C1 segment of cervical spinal cord (tissue), 14 donors: ENCODE measurements at regions not wholly inside any gene's neighbourhood (a gene's known extent, or its start where the extent isn't known, plus 50 kb on each side); places are given as distances from the start of the nearest gene placed in this dataset.
A peak's percentile ranks its signal among the peaks of the same experiment; 100 is the strongest.

ENCODE experiments used
- DNase-seq, 14 donors: peaks; one replicate each; lab custom pipeline; 2025; lab: John Stamatoyannopoulos, UW

GRCh38 chr13:62067821-62068220, 652.2 kb upstream of the PCDH20 start:
- DNase-seq: no peak

GRCh38 chr13:62065016-62065415, 649.4 kb upstream of the PCDH20 start:
- DNase-seq: no peak

DNA sequence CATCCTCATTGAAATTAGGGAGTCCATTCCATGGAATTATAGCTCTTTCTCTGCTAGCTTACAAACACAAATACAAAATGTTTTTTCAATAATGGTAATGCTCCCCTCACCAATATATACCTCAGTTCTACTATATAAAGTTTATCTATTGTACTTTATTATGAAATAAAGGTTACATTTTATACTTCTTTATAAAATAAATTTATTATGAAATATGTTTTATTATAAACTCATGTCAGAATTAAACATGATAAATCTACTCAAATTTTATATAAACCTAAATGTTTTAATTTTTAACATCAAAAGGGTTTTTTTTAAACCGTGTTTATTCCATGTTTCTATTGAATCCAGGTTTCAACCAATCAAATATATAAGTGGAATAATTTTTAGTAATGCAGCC, 646.1 kb upstream of the PCDH20 start:
- DNase-seq: no peak

DNA sequence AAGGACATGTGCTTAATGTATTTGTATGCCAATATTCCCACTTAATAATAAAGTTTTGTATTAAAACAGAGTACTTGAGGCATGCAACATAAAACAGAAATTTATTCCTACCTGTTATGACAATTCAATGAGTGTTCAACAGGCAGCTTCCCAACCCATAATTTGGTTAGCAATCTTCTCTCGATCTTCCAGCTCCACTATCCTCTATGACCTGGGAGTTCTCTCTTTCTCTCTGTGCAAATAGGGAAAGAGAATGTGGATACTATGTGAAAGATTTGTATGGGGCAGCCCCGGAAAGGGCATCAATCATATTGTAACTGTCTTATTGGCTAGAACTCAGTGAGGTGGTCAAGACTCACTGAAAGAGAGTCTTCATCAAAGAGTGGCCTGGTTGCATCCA, 644.9 kb upstream of the PCDH20 start:
- no peak for DNase-seq

GRCh38 chr13:62057286-62057685, 641.6 kb upstream of the PCDH20 start:
- DNase-seq: no peak

- no peak for DNase-seq
These were observed 634.3 kb upstream of the PCDH20 start for GRCh38 chr13:62049992-62050391.

GRCh38 chr13:62046512-62046911, 630.9 kb upstream of the PCDH20 start:
- DNase-seq: no peak

- DNase-seq: no peak
These were observed 628.0 kb upstream of the PCDH20 start for GRCh38 chr13:62043600-62043999.

DNA sequence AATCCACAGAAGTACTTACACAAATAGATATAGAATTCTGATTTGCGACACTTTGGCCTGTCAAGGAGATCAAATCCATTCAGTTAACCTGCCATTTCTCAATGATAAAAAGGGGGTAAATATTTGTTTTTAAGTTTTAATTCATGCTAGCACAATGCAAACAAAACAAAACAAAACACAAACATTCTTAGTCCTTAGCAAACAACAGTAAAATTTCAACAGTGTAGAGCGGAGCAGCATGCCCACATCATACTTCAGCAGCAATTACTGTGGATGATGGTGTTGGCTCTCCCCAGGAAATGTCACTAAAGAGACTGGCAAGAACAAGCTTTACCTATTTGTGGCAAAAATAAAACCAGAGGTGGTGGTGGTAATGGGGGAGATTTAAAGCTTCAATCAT, 625.2 kb upstream of the PCDH20 start:
- DNase-seq: no peak

GRCh38 chr13:62040078-62040477, 624.4 kb upstream of the PCDH20 start:
- DNase-seq: no peak

DNA sequence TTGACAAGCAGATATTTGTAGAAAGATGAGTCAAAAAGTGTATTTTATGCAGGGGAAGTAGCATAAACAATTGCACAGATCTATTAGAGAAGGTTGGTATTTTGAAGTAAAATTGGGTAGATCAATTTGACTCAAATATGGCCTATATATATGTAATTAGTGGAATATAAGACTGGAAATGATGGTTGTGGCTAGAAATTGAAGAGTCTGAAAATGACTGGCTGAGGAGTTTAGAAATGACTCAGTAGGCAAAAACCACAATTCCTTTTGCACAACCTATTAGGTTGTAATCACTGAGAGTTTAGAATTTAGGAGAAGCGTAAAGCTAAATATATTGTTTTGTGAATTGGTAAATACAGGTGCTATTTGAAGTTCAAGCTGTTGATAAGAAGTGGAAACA, 622.6 kb upstream of the PCDH20 start:
- DNase-seq: no peak

GRCh38 chr13:62035981-62036380, 620.3 kb upstream of the PCDH20 start:
- no peak for DNase-seq

DNA sequence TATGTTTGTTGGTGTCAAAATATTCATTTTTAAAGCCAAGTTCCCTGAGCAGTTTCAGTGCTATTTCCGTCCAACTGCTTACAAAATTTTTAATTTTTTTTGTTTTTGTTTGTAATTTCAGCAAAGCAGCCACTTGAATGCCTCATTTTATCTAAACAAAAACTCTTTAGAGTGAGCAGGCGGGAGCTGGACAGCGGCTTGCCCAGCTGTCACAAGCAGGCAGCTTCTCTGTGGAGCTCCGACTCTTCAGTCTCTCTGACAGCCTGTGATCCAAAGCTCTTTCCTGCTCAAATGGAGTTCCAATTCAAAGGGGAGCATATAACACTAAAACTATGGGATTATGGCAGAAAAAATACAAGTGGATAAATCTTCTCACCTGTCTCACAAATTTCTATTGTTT, 618.3 kb upstream of the PCDH20 start:
- DNase-seq: no peak

- no peak for DNase-seq
These were observed 606.7 kb upstream of the PCDH20 start for GRCh38 chr13:62022369-62022768.

DNA sequence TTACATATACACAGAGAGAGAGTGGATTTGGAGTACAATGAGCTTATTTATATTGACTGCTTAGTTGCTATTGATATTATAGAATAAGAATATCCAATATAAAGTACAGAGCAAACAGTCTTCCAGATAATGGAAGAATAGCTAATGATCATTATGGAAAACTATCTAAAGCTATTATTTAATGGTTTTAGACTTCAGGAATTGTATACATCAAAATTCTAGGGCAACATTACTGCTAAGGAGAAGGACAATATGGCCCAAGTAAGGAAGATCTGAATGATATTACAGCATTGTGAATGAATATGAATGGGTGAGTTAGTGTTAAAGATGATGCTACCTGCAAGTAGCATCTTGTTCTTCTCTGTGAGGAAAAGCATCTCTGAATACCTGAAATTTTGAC, 604.2 kb upstream of the PCDH20 start:
- DNase-seq: no peak

- no peak for DNase-seq
These were observed 598.6 kb upstream of the PCDH20 start for GRCh38 chr13:62014299-62014698.

GRCh38 chr13:62003452-62003851, 587.8 kb upstream of the PCDH20 start:
- DNase-seq: no peak

GRCh38 chr13:61994174-61994573, 578.5 kb upstream of the PCDH20 start:
- no peak for DNase-seq

DNA sequence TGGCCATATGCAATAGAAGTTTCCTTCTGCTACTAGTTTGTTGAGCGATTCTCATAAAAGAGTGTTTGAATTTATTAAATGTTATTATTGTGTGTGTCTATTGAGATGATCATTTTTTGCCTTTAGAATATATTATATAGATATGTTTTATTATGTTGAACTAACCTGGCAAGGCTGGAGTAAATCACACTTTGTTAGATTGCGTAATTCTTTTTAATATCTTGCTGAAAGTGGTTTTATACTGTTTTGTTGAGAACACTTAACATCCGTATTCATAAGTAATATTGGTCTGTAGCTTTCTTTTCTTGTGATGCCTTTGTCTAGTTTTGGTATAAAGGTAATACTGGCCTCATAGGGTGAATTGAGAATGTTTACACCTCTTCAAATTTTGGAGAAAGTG, 574.3 kb upstream of the PCDH20 start:
- no peak for DNase-seq

- DNase-seq: no peak
These were observed 573.2 kb upstream of the PCDH20 start for GRCh38 chr13:61988810-61989209.

DNA sequence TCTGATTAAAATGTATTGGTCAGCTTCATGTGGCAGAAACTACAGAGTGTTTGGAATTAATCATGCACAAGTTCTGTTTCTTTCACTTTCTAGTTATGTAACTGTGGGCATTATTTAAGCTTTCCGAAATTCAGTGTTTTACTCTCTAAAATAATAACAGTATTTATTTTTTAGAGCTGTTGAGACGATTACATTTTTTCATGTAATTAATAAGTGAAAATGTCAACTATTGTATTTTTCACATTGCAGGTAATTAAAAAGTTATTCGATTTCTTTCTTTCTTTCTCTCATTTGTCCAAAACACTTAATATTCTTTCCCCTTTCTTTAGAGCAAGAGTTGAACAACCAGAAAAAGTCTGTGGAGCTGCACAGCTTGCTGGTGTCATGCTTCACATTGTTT, 559.4 kb upstream of the PCDH20 start:
- DNase-seq: no peak

DNA sequence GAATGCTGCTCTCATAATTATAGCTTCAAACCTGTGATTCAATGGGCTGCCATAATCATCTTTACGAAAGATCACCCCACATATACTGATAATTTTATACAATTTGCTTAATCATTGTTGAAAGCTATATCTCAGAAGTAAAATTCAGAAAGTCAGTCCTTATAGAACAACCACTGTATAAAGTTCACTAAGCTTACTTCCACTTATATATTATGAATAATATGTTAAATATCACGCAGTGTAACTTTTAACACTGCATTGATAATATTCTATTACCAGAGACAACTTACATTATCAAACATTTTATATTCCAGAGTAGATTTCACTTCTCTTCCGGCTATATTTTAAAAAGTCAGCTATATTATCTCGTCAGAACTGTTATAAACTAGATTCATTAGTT, 550.1 kb upstream of the PCDH20 start:
- DNase-seq: no peak

DNA sequence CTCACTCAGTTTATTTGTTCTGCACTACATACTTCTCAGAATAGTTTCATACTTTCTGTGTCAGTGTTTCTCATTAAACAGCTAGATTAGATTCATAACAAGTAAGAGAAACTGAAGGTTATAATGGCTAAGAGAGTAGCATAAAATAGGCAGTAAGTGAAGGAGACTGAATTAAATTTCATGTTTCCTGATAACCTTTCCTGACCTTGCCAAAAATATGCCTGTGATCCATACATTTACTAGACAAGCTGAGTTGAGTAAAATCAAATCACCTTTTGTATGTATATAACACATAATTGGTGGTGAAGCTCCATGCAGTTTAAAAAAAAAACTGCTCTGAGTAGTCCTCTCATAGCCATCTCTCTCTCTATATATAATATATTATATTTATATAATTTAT, 545.3 kb upstream of the PCDH20 start:
- no peak for DNase-seq

- DNase-seq: peak in 1 of 14 donors; percentile 3
These were observed 538.4 kb upstream of the PCDH20 start for GRCh38 chr13:61954092-61954491.

DNA sequence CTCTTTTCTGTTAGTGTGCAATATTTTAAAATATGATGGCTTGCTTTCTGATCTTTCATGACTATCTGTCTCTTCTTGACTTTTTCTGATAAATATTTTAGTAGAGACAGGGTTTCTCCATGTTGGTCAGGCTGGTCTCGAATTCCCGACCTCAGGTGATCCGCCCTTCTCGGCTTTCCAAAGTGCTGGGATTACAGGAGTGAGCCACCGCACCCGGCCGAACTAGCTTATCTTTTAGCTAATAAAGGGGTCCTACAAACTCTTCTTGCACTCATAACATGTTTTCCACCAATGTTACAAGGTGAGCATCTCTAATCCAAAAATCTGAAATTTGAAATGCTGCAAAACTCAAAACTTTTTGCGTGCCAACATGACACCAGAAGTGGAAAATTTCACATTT, 535.2 kb upstream of the PCDH20 start:
- DNase-seq: no peak
